ENCODE measurements at regions not wholly inside any gene's neighbourhood (a gene's known extent, or its start where the extent isn't known, plus 50 kb on each side); places are given as distances from the start of the nearest gene placed in this dataset.

- DNase-seq (ENCODE audit: low read depth) = no peak
- FAIRE-seq = no peak
- no peak overlapping the region for H3K4me3 Mint-ChIP-seq (ENCODE audit: unreplicated experiment)
- H3K4me1 ChIP-seq (ENCODE audit: insufficient read depth, low read length) = no peaks in the 10 kb centered on the region
- no peak overlapping the region for H3K4me3 ChIP-seq (ENCODE audit: insufficient read depth, low read depth, low read length)
- H3K9ac ChIP-seq (ENCODE audit: low read length) = no peak overlapping the region
- H3K9me3 ChIP-seq (ENCODE audit: insufficient read depth, low read depth, low read length) = no peaks in the 10 kb centered on the region
- H3K27ac Mint-ChIP-seq (ENCODE audit: unreplicated experiment) = no peak overlapping the region
- no peak for TF ChIP-seq EZH2 (IDR thresholded peaks at IDR 0.05; ENCODE audit: insufficient read depth, low read length)
- TF ChIP-seq, protein P1, sequence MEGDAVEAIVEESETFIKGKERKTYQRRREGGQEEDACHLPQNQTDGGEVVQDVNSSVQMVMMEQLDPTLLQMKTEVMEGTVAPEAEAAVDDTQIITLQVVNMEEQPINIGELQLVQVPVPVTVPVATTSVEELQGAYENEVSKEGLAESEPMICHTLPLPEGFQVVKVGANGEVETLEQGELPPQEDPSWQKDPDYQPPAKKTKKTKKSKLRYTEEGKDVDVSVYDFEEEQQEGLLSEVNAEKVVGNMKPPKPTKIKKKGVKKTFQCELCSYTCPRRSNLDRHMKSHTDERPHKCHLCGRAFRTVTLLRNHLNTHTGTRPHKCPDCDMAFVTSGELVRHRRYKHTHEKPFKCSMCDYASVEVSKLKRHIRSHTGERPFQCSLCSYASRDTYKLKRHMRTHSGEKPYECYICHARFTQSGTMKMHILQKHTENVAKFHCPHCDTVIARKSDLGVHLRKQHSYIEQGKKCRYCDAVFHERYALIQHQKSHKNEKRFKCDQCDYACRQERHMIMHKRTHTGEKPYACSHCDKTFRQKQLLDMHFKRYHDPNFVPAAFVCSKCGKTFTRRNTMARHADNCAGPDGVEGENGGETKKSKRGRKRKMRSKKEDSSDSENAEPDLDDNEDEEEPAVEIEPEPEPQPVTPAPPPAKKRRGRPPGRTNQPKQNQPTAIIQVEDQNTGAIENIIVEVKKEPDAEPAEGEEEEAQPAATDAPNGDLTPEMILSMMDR (IDR thresholded peaks at IDR 0.05; ENCODE audit: insufficient read depth, low read depth, low read length) = no peak
- H2AFZ ChIP-seq (ENCODE audit: low read depth, low read length) = peak overlapping the region; percentile 29
- no peaks in the 10 kb centered on the region for H4K20me1 ChIP-seq (ENCODE audit: insufficient read depth, low read length)
- no peaks in the 10 kb centered on the region for H3K36me3 ChIP-seq (ENCODE audit: insufficient read depth, low read length)
- no peaks in the 10 kb centered on the region for H3K36me3 Mint-ChIP-seq (ENCODE audit: low read depth, unreplicated experiment)
- H3K27me3 ChIP-seq (ENCODE audit: insufficient read depth, low read length) = no peaks in the 10 kb centered on the region
- peaks cover 5% of the 10 kb centered on the region for H3K9me3 Mint-ChIP-seq (ENCODE audit: unreplicated experiment)
- peaks cover 5% of the 10 kb centered on the region for H3K4me1 Mint-ChIP-seq (ENCODE audit: low read depth, unreplicated experiment)
- no peaks in the 10 kb centered on the region for H3K79me2 ChIP-seq (ENCODE audit: insufficient read depth, low read length)
- H3K4me2 ChIP-seq (ENCODE audit: low read length) = no peak overlapping the region
- H3K27me3 Mint-ChIP-seq (ENCODE audit: low read depth, unreplicated experiment) = no peaks in the 10 kb centered on the region
- H3K27ac ChIP-seq (ENCODE audit: low read depth, low read length) = no peak overlapping the region
Measured at GRCh38 chr15:60162251-60162967, 158.3 kb downstream of the FOXB1 start.

- no peak overlapping the region for H3K27ac ChIP-seq (ENCODE audit: low read depth, low read length)
- H3K4me1 ChIP-seq (ENCODE audit: insufficient read depth, low read length) = no peaks in the 10 kb centered on the region
- Mint-ChIP-seq H3K36me3 (ENCODE audit: low read depth, unreplicated experiment) (no peaks in the 10 kb centered on the region), H3K4me1 (ENCODE audit: low read depth, unreplicated experiment) (peaks cover 5% of the 10 kb centered on the region), H3K27me3 (ENCODE audit: low read depth, unreplicated experiment) (no peaks in the 10 kb centered on the region), H3K4me3 (ENCODE audit: unreplicated experiment) (no peak overlapping the region), H3K9me3 (ENCODE audit: unreplicated experiment) (peaks cover 5% of the 10 kb centered on the region), H3K27ac (ENCODE audit: unreplicated experiment) (no peak overlapping the region)
- no peak overlapping the region for H3K4me3 ChIP-seq (ENCODE audit: insufficient read depth, low read depth, low read length)
- no peaks in the 10 kb centered on the region for H3K79me2 ChIP-seq (ENCODE audit: insufficient read depth, low read length)
- no peak for FAIRE-seq
- peak; percentile 9 for DNase-seq (ENCODE audit: low read depth)
- H4K20me1 ChIP-seq (ENCODE audit: insufficient read depth, low read length) = no peaks in the 10 kb centered on the region
- H3K9me3 ChIP-seq (ENCODE audit: insufficient read depth, low read depth, low read length) = no peaks in the 10 kb centered on the region
- no peak for TF ChIP-seq EZH2 (IDR thresholded peaks at IDR 0.05; ENCODE audit: insufficient read depth, low read length)
- TF ChIP-seq, protein P1 (IDR thresholded peaks at IDR 0.05; ENCODE audit: insufficient read depth, low read depth, low read length) = no peak
- no peak overlapping the region for H3K9ac ChIP-seq (ENCODE audit: low read length)
- no peaks in the 10 kb centered on the region for H3K27me3 ChIP-seq (ENCODE audit: insufficient read depth, low read length)
- peak overlapping the region; percentile 29 for H2AFZ ChIP-seq (ENCODE audit: low read depth, low read length)
- H3K36me3 ChIP-seq (ENCODE audit: insufficient read depth, low read length) = no peaks in the 10 kb centered on the region
- no peak overlapping the region for H3K4me2 ChIP-seq (ENCODE audit: low read length)
Measured at GRCh38 chr15:60162968-60163355, 158.9 kb downstream of the FOXB1 start.

GRCh38 chr15:60165111-60165510 is 161.0 kb downstream of the FOXB1 start:
- no peak overlapping the region for H3K4me3 Mint-ChIP-seq (ENCODE audit: unreplicated experiment)
- Histone ChIP-seq H3K27me3 (ENCODE audit: insufficient read depth, low read length) (no peaks in the 10 kb centered on the region), H3K79me2 (ENCODE audit: insufficient read depth, low read length) (no peaks in the 10 kb centered on the region), H3K9me3 (ENCODE audit: insufficient read depth, low read depth, low read length) (no peaks in the 10 kb centered on the region), H3K9ac (ENCODE audit: low read length) (no peak overlapping the region), H3K27ac (ENCODE audit: low read depth, low read length) (no peak overlapping the region), H2AFZ (ENCODE audit: low read depth, low read length) (no peak overlapping the region), H3K36me3 (ENCODE audit: insufficient read depth, low read length) (no peaks in the 10 kb centered on the region), H4K20me1 (ENCODE audit: insufficient read depth, low read length) (no peaks in the 10 kb centered on the region), H3K4me2 (ENCODE audit: low read length) (no peak overlapping the region), H3K4me3 (ENCODE audit: insufficient read depth, low read depth, low read length) (no peak overlapping the region), H3K4me1 (ENCODE audit: insufficient read depth, low read length) (no peaks in the 10 kb centered on the region)
- no peak overlapping the region for H3K27ac Mint-ChIP-seq (ENCODE audit: unreplicated experiment)
- DNase-seq (ENCODE audit: low read depth) = no peak
- TF ChIP-seq, protein P1 (IDR thresholded peaks at IDR 0.05; ENCODE audit: insufficient read depth, low read depth, low read length) = no peak
- no peak for TF ChIP-seq EZH2 (IDR thresholded peaks at IDR 0.05; ENCODE audit: insufficient read depth, low read length)
- no peaks in the 10 kb centered on the region for H3K36me3 Mint-ChIP-seq (ENCODE audit: low read depth, unreplicated experiment)
- peaks cover under 1% of the 10 kb centered on the region for H3K4me1 Mint-ChIP-seq (ENCODE audit: low read depth, unreplicated experiment)
- no peak for FAIRE-seq
- H3K27me3 Mint-ChIP-seq (ENCODE audit: low read depth, unreplicated experiment) = no peaks in the 10 kb centered on the region
- H3K9me3 Mint-ChIP-seq (ENCODE audit: unreplicated experiment) = peaks cover 5% of the 10 kb centered on the region
